ENCODE measurements at regions not wholly inside any gene's neighbourhood (a gene's known extent, or its start where the extent isn't known, plus 50 kb on each side); places are given as distances from the start of the nearest gene placed in this dataset.

- no peak for DNase-seq
These were observed 391.0 kb downstream of the TMX3 start for GRCh38 chr18:68323921-68324320.

GRCh38 chr18:68316636-68317035 is 398.3 kb downstream of the TMX3 start:
- no peak for DNase-seq

GRCh38 chr18:68314403-68314802 is 400.5 kb downstream of the TMX3 start:
- DNase-seq: no peak

DNA sequence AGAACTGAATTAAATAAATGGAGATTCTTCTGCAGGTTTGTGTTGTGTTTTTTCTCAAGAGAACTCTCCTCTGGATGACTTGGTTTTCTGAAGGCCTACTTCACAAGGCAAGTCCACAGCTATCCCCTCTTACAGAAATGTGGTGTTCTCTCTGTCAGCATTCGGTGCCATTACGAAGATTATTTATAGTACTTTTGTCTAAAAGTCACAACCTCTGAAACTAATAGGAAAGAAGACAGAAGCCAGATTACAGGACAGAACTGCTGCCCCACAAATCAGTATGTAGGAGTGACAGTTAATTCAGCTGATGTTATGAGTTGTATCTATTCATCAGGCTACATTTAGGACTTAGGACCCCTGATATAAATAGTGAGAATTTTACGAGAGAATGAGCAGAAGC is 413.5 kb downstream of the TMX3 start:
- no peak for DNase-seq

GRCh38 chr18:68299906-68300305 is 415.0 kb downstream of the TMX3 start:
- DNase-seq: no peak

DNA sequence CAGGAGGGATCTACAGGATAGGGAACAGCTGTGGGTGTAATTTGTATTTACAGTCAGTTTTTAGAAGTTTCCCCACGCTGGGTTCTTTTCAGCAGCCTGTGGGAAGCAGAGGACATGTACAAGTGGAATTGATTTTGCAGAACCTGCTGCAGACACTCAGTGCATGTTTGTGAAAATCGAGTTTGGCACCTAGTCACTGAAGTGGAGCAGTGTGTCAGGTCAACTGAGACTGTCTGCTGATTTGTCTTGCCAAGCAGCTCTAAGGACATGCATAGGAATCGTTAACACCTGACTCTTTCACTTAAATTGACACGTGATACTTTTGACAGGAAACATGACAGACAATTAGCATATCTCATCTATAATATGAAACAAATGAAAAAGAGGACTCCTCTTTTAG is 416.6 kb downstream of the TMX3 start:
- DNase-seq: no peak

DNA sequence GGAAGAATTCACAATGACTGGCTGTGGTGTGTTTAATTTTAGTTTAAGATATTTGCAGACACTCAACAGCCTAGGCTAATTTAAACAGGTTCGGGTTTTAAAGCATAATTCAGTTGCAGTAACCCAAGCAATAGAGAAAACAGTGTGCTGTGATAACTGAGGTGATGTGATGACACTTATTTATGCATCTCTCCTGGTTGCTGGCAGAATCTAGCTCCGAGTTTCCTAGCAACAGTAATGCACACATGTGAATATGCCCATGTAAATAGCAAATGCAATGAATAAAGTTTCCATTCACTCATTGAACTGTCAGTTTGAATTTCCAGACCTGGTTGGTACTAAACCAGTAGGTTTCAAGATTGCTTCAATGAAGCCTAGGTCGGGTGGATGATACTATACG is 426.5 kb downstream of the TMX3 start:
- DNase-seq: no peak

GRCh38 chr18:68284236-68284780 is 430.6 kb downstream of the TMX3 start:
- DNase-seq: no peak

DNA sequence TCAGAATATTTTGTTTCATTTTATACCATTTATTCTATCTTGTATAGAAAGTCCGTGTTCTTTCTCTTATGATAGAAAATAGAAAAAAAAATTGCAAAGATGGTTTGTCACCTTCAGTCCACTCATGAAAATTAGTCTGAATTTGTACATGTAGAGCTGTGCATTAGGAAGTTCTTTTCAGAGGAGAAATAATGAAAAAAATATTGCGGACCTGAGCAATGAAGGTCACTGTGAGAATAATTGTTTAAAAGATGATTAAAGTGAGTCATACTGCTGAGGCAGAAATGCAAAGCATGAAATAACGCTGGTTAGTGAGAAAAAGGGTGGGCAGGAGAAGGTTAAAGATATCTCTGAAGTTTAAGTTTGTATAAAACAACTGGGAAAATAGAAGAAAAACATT is 431.1 kb downstream of the TMX3 start:
- DNase-seq: no peak

- DNase-seq: no peak
These were observed 432.7 kb downstream of the TMX3 start for GRCh38 chr18:68282232-68282631.

GRCh38 chr18:68275616-68276015 is 439.3 kb downstream of the TMX3 start:
- no peak for DNase-seq

DNA sequence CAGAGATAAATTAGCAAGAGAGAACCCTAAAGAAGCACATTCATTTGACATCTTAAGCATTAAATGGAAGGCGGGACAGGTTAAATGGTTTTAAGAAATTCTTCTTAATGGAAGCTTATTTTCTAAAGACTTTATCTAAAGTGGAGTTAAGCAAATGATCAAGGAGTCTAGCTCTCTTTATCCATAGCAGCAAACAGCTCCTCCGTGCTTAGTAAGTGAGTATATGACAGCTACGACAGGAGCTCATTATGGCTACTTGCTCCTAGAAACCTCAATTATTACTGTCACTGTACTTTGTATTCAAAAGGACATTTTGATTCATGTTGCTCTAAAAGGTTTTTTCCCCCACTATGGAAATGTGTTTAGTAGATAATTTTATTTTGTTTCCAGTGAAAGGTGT is 444.9 kb downstream of the TMX3 start:
- DNase-seq: no peak

GRCh38 chr18:68267583-68267982 is 447.3 kb downstream of the TMX3 start:
- DNase-seq: no peak

- DNase-seq: no peak
These were observed 451.4 kb downstream of the TMX3 start for GRCh38 chr18:68263481-68263880.

DNA sequence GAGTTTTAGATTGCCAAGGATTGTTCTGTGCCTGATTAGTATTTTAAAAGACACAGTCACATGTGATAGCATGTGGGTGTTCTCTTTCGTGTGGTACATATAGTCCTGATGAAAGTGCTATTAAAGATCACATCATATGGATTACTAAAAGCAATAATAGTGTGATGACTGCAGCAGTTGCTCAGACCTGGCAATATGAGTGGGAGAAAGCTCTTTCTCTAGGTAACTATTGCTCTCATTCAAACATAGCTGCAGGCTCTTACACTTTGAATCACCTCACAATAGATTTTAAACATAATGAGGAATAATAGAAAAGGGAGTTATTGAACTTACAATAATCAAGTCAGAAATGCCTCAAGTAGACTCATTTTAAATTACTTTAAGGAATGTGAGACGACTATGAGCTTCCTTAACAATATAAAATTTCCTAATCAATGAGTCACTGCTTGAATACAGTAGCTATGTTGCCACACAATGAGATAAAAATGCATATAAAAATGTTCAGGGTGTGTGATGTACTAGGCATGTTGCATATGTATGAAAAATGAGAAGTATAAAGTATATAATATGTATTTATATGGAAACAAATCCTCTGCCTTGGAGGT is 452.1 kb downstream of the TMX3 start:
- DNase-seq: no peak

DNA sequence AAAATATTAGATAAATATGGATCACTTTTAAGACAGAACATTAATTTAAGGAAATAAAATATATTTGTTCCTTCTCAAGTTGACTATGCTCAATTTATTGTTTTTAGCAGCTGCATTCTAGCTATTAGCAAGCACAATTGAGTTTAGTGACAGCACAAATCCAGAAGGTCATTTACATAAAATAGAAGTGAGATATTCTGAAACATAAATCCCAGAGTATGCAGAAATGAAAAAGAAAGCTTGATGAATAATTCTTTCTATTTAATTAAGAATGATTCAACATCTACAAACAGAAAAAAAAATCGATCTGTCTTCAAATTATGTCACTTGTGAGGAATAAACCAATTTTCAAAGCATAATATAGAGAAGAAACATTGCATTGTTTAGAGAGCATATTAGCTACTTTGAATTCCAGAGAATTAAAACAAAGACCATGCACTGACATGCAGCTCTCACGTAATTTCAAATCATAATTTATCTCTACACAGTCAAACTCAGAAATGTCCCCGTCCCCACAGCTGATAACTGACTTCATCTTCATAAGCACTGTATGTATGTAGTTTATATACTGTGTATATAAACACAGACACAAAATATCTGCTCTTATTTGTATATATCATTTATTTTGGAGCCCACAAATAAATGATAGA is 458.4 kb downstream of the TMX3 start:
- no peak for DNase-seq

DNA sequence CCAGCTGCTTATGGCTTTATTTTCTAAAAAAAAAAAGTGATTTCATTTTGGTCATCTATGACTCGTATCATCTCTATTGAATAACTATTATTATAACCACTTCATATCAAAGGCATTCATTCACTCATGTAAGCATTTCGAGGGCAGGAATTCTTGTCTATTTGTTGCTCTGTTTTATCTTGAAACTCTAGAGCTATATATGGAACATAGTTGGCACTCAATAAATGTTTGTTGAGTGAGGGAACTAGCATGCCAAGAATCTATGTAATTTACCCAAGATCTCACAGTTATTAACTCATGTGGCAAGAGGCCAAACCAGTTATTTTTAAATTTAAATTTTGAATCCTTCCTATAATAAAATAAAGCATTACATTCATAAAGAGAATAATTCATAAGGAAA is 470.1 kb downstream of the TMX3 start:
- no peak for DNase-seq

DNA sequence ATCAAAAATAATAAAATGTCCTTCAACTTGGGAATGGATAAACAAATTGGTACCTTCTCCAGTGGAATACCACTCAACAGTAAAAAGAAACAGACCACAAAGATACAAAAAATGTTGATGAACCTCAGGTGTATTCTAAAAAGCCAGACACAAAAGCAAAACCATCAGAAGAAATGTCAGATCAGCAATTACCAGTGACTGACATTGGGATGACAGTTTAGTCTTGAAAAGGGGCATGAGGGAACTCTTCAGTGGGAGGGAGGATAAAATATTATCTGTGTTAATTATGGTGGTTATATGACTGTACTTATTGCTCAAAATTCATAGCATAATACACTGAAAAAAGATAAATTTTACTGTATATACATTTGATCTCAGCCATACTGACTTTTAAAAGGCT is 473.0 kb downstream of the TMX3 start:
- DNase-seq: no peak

GRCh38 chr18:68234676-68235075 is 480.2 kb downstream of the TMX3 start:
- DNase-seq: no peak

GRCh38 chr18:68234131-68234530 is 480.8 kb downstream of the TMX3 start:
- DNase-seq: no peak

- DNase-seq: peak; percentile 91
These were observed 481.9 kb downstream of the TMX3 start for GRCh38 chr18:68233018-68233417.

GRCh38 chr18:68229351-68229750 is 485.6 kb downstream of the TMX3 start:
- DNase-seq: no peak

GRCh38 chr18:68221111-68221724 is 493.7 kb downstream of the TMX3 start:
- no peak for DNase-seq

GRCh38 chr18:68220458-68220857 is 494.4 kb downstream of the TMX3 start:
- no peak for DNase-seq
